ENCODE measurements at regions not wholly inside any gene's neighbourhood (a gene's known extent, or its start where the extent isn't known, plus 50 kb on each side); places are given as distances from the start of the nearest gene placed in this dataset.

- DNase-seq, result no peak
- H3K4me3 ChIP-seq, result no peak overlapping the region
- no peaks in the 10 kb centered on the region for H3K27me3 ChIP-seq
- no peaks in the 10 kb centered on the region for H3K9me3 ChIP-seq
- intact Hi-C loops (cut with DNase I), result no loop called here
- H3K4me1 ChIP-seq (ENCODE audit: insufficient read depth), result no peaks in the 10 kb centered on the region
- WGBS, 3 donors, result 91 to 95% (median 92%) methylated on average over 6 of the region's 6 CpGs
- H3K36me3 ChIP-seq, result no peaks in the 10 kb centered on the region
- no peak overlapping the region for H3K27ac ChIP-seq
- TF ChIP-seq POLR2A (IDR thresholded peaks at IDR 0.05) (no peak), EP300 (IDR thresholded peaks at IDR 0.05) (no peak), CTCF (IDR thresholded peaks at IDR 0.05) (no peak)
Observed at GRCh38 chr20:39813190-39813829, 851.2 kb downstream of the DHX35 start.

- no peak overlapping the region for H3K27ac ChIP-seq
- no peak overlapping the region for H3K4me3 ChIP-seq
- TF ChIP-seq CTCF (IDR thresholded peaks at IDR 0.05) (no peak), EP300 (IDR thresholded peaks at IDR 0.05) (no peak), POLR2A (IDR thresholded peaks at IDR 0.05) (no peak)
- DNase-seq, result no peak
- 85 to 96% (median 93%) methylated on average over 2 of the region's 2 CpGs for WGBS, 3 donors
- no peaks in the 10 kb centered on the region for H3K36me3 ChIP-seq
- intact Hi-C loops (cut with DNase I), result no loop called here
- no peaks in the 10 kb centered on the region for H3K9me3 ChIP-seq
- H3K4me1 ChIP-seq (ENCODE audit: insufficient read depth), result no peaks in the 10 kb centered on the region
- no peaks in the 10 kb centered on the region for H3K27me3 ChIP-seq
Observed at GRCh38 chr20:39812116-39812515, 850.0 kb downstream of the DHX35 start.

- DNase-seq, result no peak
- no peak overlapping the region for H3K27ac ChIP-seq
- no peaks in the 10 kb centered on the region for H3K4me1 ChIP-seq (ENCODE audit: insufficient read depth)
- H3K9me3 ChIP-seq, result no peaks in the 10 kb centered on the region
- 62 to 66% (median 64%) methylated on average over 2 of the region's 2 CpGs for WGBS, 3 donors
- intact Hi-C loops (cut with DNase I), result no loop called here
- H3K27me3 ChIP-seq, result no peaks in the 10 kb centered on the region
- H3K4me3 ChIP-seq, result no peak overlapping the region
- no peaks in the 10 kb centered on the region for H3K36me3 ChIP-seq
- TF ChIP-seq POLR2A (IDR thresholded peaks at IDR 0.05), result no peak
- TF ChIP-seq EP300 (IDR thresholded peaks at IDR 0.05), result no peak
Observed at GRCh38 chr20:39810309-39810708, 848.2 kb downstream of the DHX35 start.

GRCh38 chr20:39808613-39809012, 846.5 kb downstream of the DHX35 start:
- WGBS, 3 donors, result 27 to 55% (median 45%) methylated on average over 1 of the region's 1 CpG
- Histone ChIP-seq H3K27ac (no peak overlapping the region), H3K36me3 (no peaks in the 10 kb centered on the region), H3K9me3 (no peaks in the 10 kb centered on the region), H3K4me1 (ENCODE audit: insufficient read depth) (no peaks in the 10 kb centered on the region), H3K4me3 (no peak overlapping the region), H3K27me3 (no peaks in the 10 kb centered on the region)
- TF ChIP-seq CTCF (IDR thresholded peaks at IDR 0.05), result no peak
- TF ChIP-seq POLR2A (IDR thresholded peaks at IDR 0.05), result no peak
- TF ChIP-seq EP300 (IDR thresholded peaks at IDR 0.05), result no peak
- intact Hi-C loops (cut with DNase I), result no loop called here
- no peak for DNase-seq

- intact Hi-C loops (cut with DNase I), result no loop called here
- no peak overlapping the region for H3K27ac ChIP-seq
- no peak for TF ChIP-seq CTCF (IDR thresholded peaks at IDR 0.05)
- no peak for TF ChIP-seq EP300 (IDR thresholded peaks at IDR 0.05)
- TF ChIP-seq POLR2A (IDR thresholded peaks at IDR 0.05), result no peak
- no peaks in the 10 kb centered on the region for H3K4me1 ChIP-seq (ENCODE audit: insufficient read depth)
- peak in 1 of 5 donors; percentile 34 for DNase-seq
- H3K27me3 ChIP-seq, result no peaks in the 10 kb centered on the region
- H3K36me3 ChIP-seq, result no peaks in the 10 kb centered on the region
- no peak overlapping the region for H3K4me3 ChIP-seq
- WGBS, 3 donors, result 2 to 3% (median 2%) methylated on average over 1 of the region's 1 CpG
- no peaks in the 10 kb centered on the region for H3K9me3 ChIP-seq
Observed at GRCh38 chr20:39800548-39800947, 838.4 kb downstream of the DHX35 start.

Data from ovary (tissue), 7 donors.